ENCODE measurements at regions not wholly inside any gene's neighbourhood (a gene's known extent, or its start where the extent isn't known, plus 50 kb on each side); places are given as distances from the start of the nearest gene placed in this dataset.
A peak's percentile ranks its signal among the peaks of the same experiment; 100 is the strongest.
"Not testable (repeated sequence)": the region's sequence is repeated elsewhere in the genome, so short reads cannot be mapped to it uniquely, and the experiment has no call there.

- no peaks in the 10 kb centered on the region for H3K9me3 ChIP-seq
- H3K4me3 ChIP-seq, result no peak overlapping the region
- WGBS, 5 donors, result 79 to 85% (median 81%) methylated on average over 4 of the region's 4 CpGs
- H3K27ac ChIP-seq, result no peak overlapping the region
- H3K4me1 ChIP-seq, result no peaks in the 10 kb centered on the region
- no peaks in the 10 kb centered on the region for H3K36me3 ChIP-seq
- no peak for DNase-seq
- intact Hi-C loops (cut with DNase I; ENCODE audit: low total_unique reads), result no loop called here
- TF ChIP-seq POLR2A (IDR thresholded peaks at IDR 0.05), result no peak
- TF ChIP-seq CTCF (IDR thresholded peaks at IDR 0.05 in 8 of 11, conservative IDR thresholded peaks at IDR 0.05 in 3 of 11), result no peak
- TF ChIP-seq POLR2AphosphoS5 (IDR thresholded peaks at IDR 0.05), result no peak
- no peaks in the 10 kb centered on the region for H3K27me3 ChIP-seq (replicated peaks in 1 of 7)
These were observed 88.8 kb upstream of the PAM start for GRCh38 chr5:102666164-102666946.

GRCh38 chr5:102668220-102668932 lies 86.7 kb upstream of the PAM start:
- H3K36me3 ChIP-seq, result no peaks in the 10 kb centered on the region
- no peaks in the 10 kb centered on the region for H3K27me3 ChIP-seq (replicated peaks in 1 of 7)
- H3K4me3 ChIP-seq, result no peak overlapping the region
- WGBS, 5 donors, result 72 to 90% (median 78%) methylated on average over 3 of the region's 3 CpGs
- no peaks in the 10 kb centered on the region for H3K4me1 ChIP-seq
- TF ChIP-seq POLR2A (IDR thresholded peaks at IDR 0.05) (no peak), CTCF (IDR thresholded peaks at IDR 0.05 in 8 of 11, conservative IDR thresholded peaks at IDR 0.05 in 3 of 11) (no peak), POLR2AphosphoS5 (IDR thresholded peaks at IDR 0.05) (no peak)
- H3K27ac ChIP-seq, result no peak overlapping the region
- no peak for DNase-seq
- H3K9me3 ChIP-seq, result no peaks in the 10 kb centered on the region
- intact Hi-C loops (cut with DNase I; ENCODE audit: low total_unique reads), result no loop called here

- Histone ChIP-seq H3K27ac (no peak overlapping the region), H3K36me3 (no peaks in the 10 kb centered on the region), H3K4me3 (no peak overlapping the region), H3K9me3 (no peaks in the 10 kb centered on the region), H3K27me3 (replicated peaks in 1 of 7) (no peaks in the 10 kb centered on the region), H3K4me1 (no peaks in the 10 kb centered on the region)
- TF ChIP-seq POLR2A (IDR thresholded peaks at IDR 0.05) (no peak), CTCF (IDR thresholded peaks at IDR 0.05 in 8 of 11, conservative IDR thresholded peaks at IDR 0.05 in 3 of 11) (peak in 1 of 11 experiments; percentile 18), POLR2AphosphoS5 (IDR thresholded peaks at IDR 0.05) (no peak)
- 74 to 85% (median 77%) methylated on average over 9 of the region's 9 CpGs for WGBS, 5 donors
- no peak for DNase-seq
- intact Hi-C loops (cut with DNase I; ENCODE audit: low total_unique reads), result no loop called here
These were observed 84.8 kb upstream of the PAM start for GRCh38 chr5:102670224-102670836.

GRCh38 chr5:102671033-102671734 lies 83.9 kb upstream of the PAM start:
- H3K4me3 ChIP-seq; intact Hi-C loops (cut with DNase I; ENCODE audit: low total_unique reads); H3K4me1 ChIP-seq; H3K27ac ChIP-seq; H3K36me3 ChIP-seq; H3K27me3 ChIP-seq (replicated peaks in 1 of 7); H3K9me3 ChIP-seq; DNase-seq: not testable (repeated sequence)
- 90 to 93% (median 92%) methylated on average over 30 to 32 of the region's 32 CpGs for WGBS, 5 donors
